ENCODE measurements at regions not wholly inside any gene's neighbourhood (a gene's known extent, or its start where the extent isn't known, plus 50 kb on each side); places are given as distances from the start of the nearest gene placed in this dataset.

- Mint-ChIP-seq H3K27ac (no peak overlapping the region), H3K9me3 (no peaks in the 10 kb centered on the region), H3K4me1 (ENCODE audit: low read depth) (no peaks in the 10 kb centered on the region), H3K27me3 (no peaks in the 10 kb centered on the region), H3K36me3 (ENCODE audit: low read depth) (no peaks in the 10 kb centered on the region), H3K4me3 (no peak overlapping the region)
- intact Hi-C loops (cut with micrococcal nuclease) = no loop called here
These were observed 158.8 kb downstream of the TMTC3 start for GRCh38 chr12:88300931-88301330.

GRCh38 chr12:88303335-88303734 lies 161.2 kb downstream of the TMTC3 start:
- no peaks in the 10 kb centered on the region for H3K36me3 Mint-ChIP-seq (ENCODE audit: low read depth)
- no peaks in the 10 kb centered on the region for H3K4me1 Mint-ChIP-seq (ENCODE audit: low read depth)
- intact Hi-C loops (cut with micrococcal nuclease) = no loop called here
- no peak overlapping the region for H3K27ac Mint-ChIP-seq
- peaks cover 11% of the 10 kb centered on the region for H3K9me3 Mint-ChIP-seq
- no peak overlapping the region for H3K4me3 Mint-ChIP-seq
- H3K27me3 Mint-ChIP-seq = no peaks in the 10 kb centered on the region

GRCh38 chr12:88305254-88305890 lies 163.3 kb downstream of the TMTC3 start:
- Mint-ChIP-seq H3K36me3 (ENCODE audit: low read depth) (no peaks in the 10 kb centered on the region), H3K9me3 (peaks cover 11% of the 10 kb centered on the region), H3K27me3 (no peaks in the 10 kb centered on the region), H3K27ac (no peak overlapping the region), H3K4me1 (ENCODE audit: low read depth) (no peaks in the 10 kb centered on the region), H3K4me3 (no peak overlapping the region)
- intact Hi-C loops (cut with micrococcal nuclease) = no loop called here

GRCh38 chr12:88306471-88307069 lies 164.5 kb downstream of the TMTC3 start:
- intact Hi-C loops (cut with micrococcal nuclease) = no loop called here
- no peaks in the 10 kb centered on the region for H3K36me3 Mint-ChIP-seq (ENCODE audit: low read depth)
- peaks cover 11% of the 10 kb centered on the region for H3K9me3 Mint-ChIP-seq

GRCh38 chr12:88307961-88308360 lies 165.9 kb downstream of the TMTC3 start:
- no peaks in the 10 kb centered on the region for H3K27me3 Mint-ChIP-seq
- intact Hi-C loops (cut with micrococcal nuclease) = no loop called here
- no peaks in the 10 kb centered on the region for H3K4me1 Mint-ChIP-seq (ENCODE audit: low read depth)
- peaks cover 11% of the 10 kb centered on the region for H3K9me3 Mint-ChIP-seq
- no peak overlapping the region for H3K4me3 Mint-ChIP-seq
- no peaks in the 10 kb centered on the region for H3K36me3 Mint-ChIP-seq (ENCODE audit: low read depth)
- no peak overlapping the region for H3K27ac Mint-ChIP-seq

More at GRCh38 chr12:88306471-88307069, 164.5 kb downstream of the TMTC3 start:
- Mint-ChIP-seq H3K27ac (no peak overlapping the region), H3K4me3 (no peak overlapping the region), H3K27me3 (no peaks in the 10 kb centered on the region), H3K4me1 (ENCODE audit: low read depth) (no peaks in the 10 kb centered on the region)

- H3K27me3 Mint-ChIP-seq = no peaks in the 10 kb centered on the region
- peaks cover 11% of the 10 kb centered on the region for H3K9me3 Mint-ChIP-seq
- H3K36me3 Mint-ChIP-seq (ENCODE audit: low read depth) = no peaks in the 10 kb centered on the region
- H3K4me3 Mint-ChIP-seq = no peak overlapping the region
- H3K4me1 Mint-ChIP-seq (ENCODE audit: low read depth) = peaks cover 4% of the 10 kb centered on the region
- intact Hi-C loops (cut with micrococcal nuclease) = no loop called here
- H3K27ac Mint-ChIP-seq = no peak overlapping the region
These were observed 166.7 kb downstream of the TMTC3 start for GRCh38 chr12:88308825-88309224.

GRCh38 chr12:88309546-88309945 lies 167.4 kb downstream of the TMTC3 start:
- intact Hi-C loops (cut with micrococcal nuclease) = no loop called here
- no peaks in the 10 kb centered on the region for H3K27me3 Mint-ChIP-seq

GRCh38 chr12:88310069-88310468 lies 168.0 kb downstream of the TMTC3 start:
- peaks cover 4% of the 10 kb centered on the region for H3K4me1 Mint-ChIP-seq (ENCODE audit: low read depth)
- intact Hi-C loops (cut with micrococcal nuclease) = no loop called here
- peaks cover 11% of the 10 kb centered on the region for H3K9me3 Mint-ChIP-seq
- no peaks in the 10 kb centered on the region for H3K27me3 Mint-ChIP-seq
- H3K27ac Mint-ChIP-seq = no peak overlapping the region
- no peaks in the 10 kb centered on the region for H3K36me3 Mint-ChIP-seq (ENCODE audit: low read depth)
- no peak overlapping the region for H3K4me3 Mint-ChIP-seq

More at GRCh38 chr12:88309546-88309945, 167.4 kb downstream of the TMTC3 start:
- Mint-ChIP-seq H3K9me3 (peaks cover 11% of the 10 kb centered on the region), H3K27ac (no peak overlapping the region), H3K4me1 (ENCODE audit: low read depth) (peaks cover 4% of the 10 kb centered on the region), H3K4me3 (no peak overlapping the region), H3K36me3 (ENCODE audit: low read depth) (no peaks in the 10 kb centered on the region)

GRCh38 chr12:88310666-88311065 lies 168.6 kb downstream of the TMTC3 start:
- peaks cover 11% of the 10 kb centered on the region for H3K9me3 Mint-ChIP-seq
- no peaks in the 10 kb centered on the region for H3K27me3 Mint-ChIP-seq
- no peak overlapping the region for H3K4me3 Mint-ChIP-seq

GRCh38 chr12:88313554-88313953 lies 171.4 kb downstream of the TMTC3 start:
- intact Hi-C loops (cut with micrococcal nuclease) = no loop called here
- Mint-ChIP-seq H3K27ac (no peak overlapping the region), H3K4me3 (no peak overlapping the region), H3K4me1 (ENCODE audit: low read depth) (peaks cover 4% of the 10 kb centered on the region), H3K27me3 (no peaks in the 10 kb centered on the region), H3K36me3 (ENCODE audit: low read depth) (no peaks in the 10 kb centered on the region), H3K9me3 (no peaks in the 10 kb centered on the region)

More at GRCh38 chr12:88310666-88311065, 168.6 kb downstream of the TMTC3 start:
- intact Hi-C loops (cut with micrococcal nuclease) = no loop called here
- Mint-ChIP-seq H3K36me3 (ENCODE audit: low read depth) (no peaks in the 10 kb centered on the region), H3K27ac (no peak overlapping the region), H3K4me1 (ENCODE audit: low read depth) (peaks cover 4% of the 10 kb centered on the region)

- H3K9me3 Mint-ChIP-seq = no peaks in the 10 kb centered on the region
- H3K4me3 Mint-ChIP-seq = no peak overlapping the region
- H3K27ac Mint-ChIP-seq = no peak overlapping the region
- peaks cover 4% of the 10 kb centered on the region for H3K4me1 Mint-ChIP-seq (ENCODE audit: low read depth)
- intact Hi-C loops (cut with micrococcal nuclease) = no loop called here
- no peaks in the 10 kb centered on the region for H3K27me3 Mint-ChIP-seq
- no peaks in the 10 kb centered on the region for H3K36me3 Mint-ChIP-seq (ENCODE audit: low read depth)
These were observed 172.6 kb downstream of the TMTC3 start for GRCh38 chr12:88314706-88315105.

- intact Hi-C loops (cut with micrococcal nuclease) = no loop called here
- Mint-ChIP-seq H3K4me3 (no peak overlapping the region), H3K27me3 (no peaks in the 10 kb centered on the region), H3K27ac (no peak overlapping the region), H3K4me1 (ENCODE audit: low read depth) (peaks cover under 1% of the 10 kb centered on the region), H3K36me3 (ENCODE audit: low read depth) (no peaks in the 10 kb centered on the region), H3K9me3 (peaks cover 10% of the 10 kb centered on the region)
These were observed 176.6 kb downstream of the TMTC3 start for GRCh38 chr12:88318726-88319125.

GRCh38 chr12:88325076-88325815 lies 183.1 kb downstream of the TMTC3 start:
- no peak overlapping the region for H3K27ac Mint-ChIP-seq
- no peak overlapping the region for H3K4me3 Mint-ChIP-seq
- intact Hi-C loops (cut with micrococcal nuclease) = no loop called here
- H3K4me1 Mint-ChIP-seq (ENCODE audit: low read depth) = peaks cover 16% of the 10 kb centered on the region
- H3K27me3 Mint-ChIP-seq = peaks cover 1% of the 10 kb centered on the region
- H3K36me3 Mint-ChIP-seq (ENCODE audit: low read depth) = no peaks in the 10 kb centered on the region
- peaks cover 18% of the 10 kb centered on the region for H3K9me3 Mint-ChIP-seq

GRCh38 chr12:88325816-88326189 lies 183.7 kb downstream of the TMTC3 start:
- Mint-ChIP-seq H3K27ac (no peak overlapping the region), H3K27me3 (peaks cover 1% of the 10 kb centered on the region), H3K9me3 (peaks cover 18% of the 10 kb centered on the region), H3K36me3 (ENCODE audit: low read depth) (no peaks in the 10 kb centered on the region), H3K4me3 (no peak overlapping the region), H3K4me1 (ENCODE audit: low read depth) (peaks cover 16% of the 10 kb centered on the region)
- intact Hi-C loops (cut with micrococcal nuclease) = no loop called here
